ENCODE measurements at regions not wholly inside any gene's neighbourhood (a gene's known extent, or its start where the extent isn't known, plus 50 kb on each side); places are given as distances from the start of the nearest gene placed in this dataset.

DNA sequence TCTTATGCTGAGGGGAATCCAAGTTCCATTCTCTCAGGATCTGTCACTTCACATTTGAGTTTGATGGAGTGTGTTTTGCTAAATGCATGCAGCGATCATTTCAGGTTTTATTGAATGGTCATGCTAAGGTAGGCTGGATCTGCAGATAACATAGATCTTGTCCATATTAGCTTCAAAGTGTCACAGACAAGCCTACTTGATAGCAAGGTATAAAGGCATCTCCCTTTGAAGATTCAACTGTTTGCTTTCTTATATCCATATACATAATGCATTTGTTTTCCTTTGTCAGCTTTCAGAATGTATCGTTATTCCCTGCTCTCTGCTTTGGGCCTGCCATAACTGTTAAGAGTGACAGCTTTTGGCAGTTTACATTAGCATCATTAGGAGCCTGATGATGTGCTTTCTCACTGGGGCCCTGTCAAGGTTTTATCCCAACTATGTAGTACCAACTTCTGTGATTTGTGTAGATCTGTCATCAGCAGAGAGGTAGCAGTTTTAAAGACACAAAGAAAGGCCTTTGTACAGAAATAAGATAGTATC lies 604.3 kb upstream of the CDH7 start:
- TF ChIP-seq CTCF (IDR thresholded peaks at IDR 0.05; ENCODE audit: insufficient read depth, low read length, poor library complexity, severe bottlenecking), result no peak
- TF ChIP-seq EZH2phosphoT487 (conservative IDR thresholded peaks at IDR 0.05; ENCODE audit: low read length), result no peak
- H4K20me1 ChIP-seq (ENCODE audit: low read depth, low read length), result no peaks in the 10 kb centered on the region

GRCh38 chr18:65145312-65145711 lies 605.5 kb upstream of the CDH7 start:
- Histone ChIP-seq H3K79me2 (ENCODE audit: insufficient read depth, low read length) (no peaks in the 10 kb centered on the region), H3K9ac (ENCODE audit: low read length) (no peak overlapping the region), H3F3A (ENCODE audit: insufficient read depth) (no peaks in the 10 kb centered on the region), H3K4me2 (ENCODE audit: low read depth, low read length, poor library complexity, severe bottlenecking) (no peak overlapping the region), H2AFZ (ENCODE audit: low read depth, low read length, severe bottlenecking) (no peak overlapping the region), H3K36me3 (ENCODE audit: low read length) (no peaks in the 10 kb centered on the region), H3K27ac (ENCODE audit: low read depth, low read length) (no peak overlapping the region), H3K9me3 (ENCODE audit: insufficient read depth, low read length) (0 out of 2 replicates have a peak, but pooled peaks cover 3% of the 10 kb centered on the region), H4K20me1 (ENCODE audit: low read depth, low read length) (no peaks in the 10 kb centered on the region), H3K9me2 (replicated peaks; ENCODE audit: insufficient read depth, low read length) (no peaks in the 10 kb centered on the region), H3K27me3 (ENCODE audit: low read length) (no peaks in the 10 kb centered on the region), H3K4me3 (ENCODE audit: insufficient read depth, low read length, poor library complexity, severe bottlenecking) (no peak overlapping the region)
- TF ChIP-seq CTCF (IDR thresholded peaks at IDR 0.05; ENCODE audit: insufficient read depth, low read length, poor library complexity, severe bottlenecking) (no peak), EZH2phosphoT487 (conservative IDR thresholded peaks at IDR 0.05; ENCODE audit: low read length) (no peak)

More for the DNA sequence above, 604.3 kb upstream of the CDH7 start:
- H3K27me3 ChIP-seq (ENCODE audit: low read length), result no peaks in the 10 kb centered on the region
- no peaks in the 10 kb centered on the region for H3K9me2 ChIP-seq (replicated peaks; ENCODE audit: insufficient read depth, low read length)
- H3F3A ChIP-seq (ENCODE audit: insufficient read depth), result no peaks in the 10 kb centered on the region
- H3K9me3 ChIP-seq (ENCODE audit: insufficient read depth, low read length), result 0 out of 2 replicates have a peak, but pooled peaks cover 3% of the 10 kb centered on the region
- H3K27ac ChIP-seq (ENCODE audit: low read depth, low read length), result no peak overlapping the region
- no peak overlapping the region for H2AFZ ChIP-seq (ENCODE audit: low read depth, low read length, severe bottlenecking)
- no peak overlapping the region for H3K9ac ChIP-seq (ENCODE audit: low read length)
- no peaks in the 10 kb centered on the region for H3K79me2 ChIP-seq (ENCODE audit: insufficient read depth, low read length)
- H3K4me3 ChIP-seq (ENCODE audit: insufficient read depth, low read length, poor library complexity, severe bottlenecking), result no peak overlapping the region
- H3K4me2 ChIP-seq (ENCODE audit: low read depth, low read length, poor library complexity, severe bottlenecking), result no peak overlapping the region
- no peaks in the 10 kb centered on the region for H3K36me3 ChIP-seq (ENCODE audit: low read length)

DNA sequence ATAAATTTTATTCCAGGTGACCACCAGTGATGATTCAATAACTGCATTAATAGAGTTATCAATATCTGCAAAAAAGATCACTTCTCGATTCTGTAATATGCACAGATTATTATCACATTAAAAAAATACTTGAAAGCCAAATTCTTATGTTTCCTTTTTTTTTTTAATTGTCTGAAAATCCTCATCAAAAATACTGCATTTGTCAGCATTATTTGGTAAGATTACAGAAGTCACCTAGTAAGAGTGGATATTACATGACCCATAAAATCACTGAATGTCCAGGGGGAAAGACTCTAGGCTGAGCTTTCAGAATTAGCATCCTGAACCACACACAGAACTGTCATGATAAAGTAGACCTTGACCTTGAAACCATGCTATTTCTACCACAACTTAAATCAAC lies 617.2 kb upstream of the CDH7 start:
- Histone ChIP-seq H3K36me3 (ENCODE audit: low read length) (no peaks in the 10 kb centered on the region), H3K9me3 (ENCODE audit: insufficient read depth, low read length) (no peaks in the 10 kb centered on the region), H3F3A (ENCODE audit: insufficient read depth) (no peaks in the 10 kb centered on the region), H3K9ac (ENCODE audit: low read length) (no peak overlapping the region), H3K79me2 (ENCODE audit: insufficient read depth, low read length) (no peaks in the 10 kb centered on the region), H3K4me3 (ENCODE audit: insufficient read depth, low read length, poor library complexity, severe bottlenecking) (no peak overlapping the region), H2AFZ (ENCODE audit: low read depth, low read length, severe bottlenecking) (no peak overlapping the region), H3K27me3 (ENCODE audit: low read length) (no peaks in the 10 kb centered on the region), H3K4me2 (ENCODE audit: low read depth, low read length, poor library complexity, severe bottlenecking) (no peak overlapping the region), H3K9me2 (replicated peaks; ENCODE audit: insufficient read depth, low read length) (no peaks in the 10 kb centered on the region), H3K27ac (ENCODE audit: low read depth, low read length) (no peak overlapping the region), H4K20me1 (ENCODE audit: low read depth, low read length) (no peaks in the 10 kb centered on the region)
- TF ChIP-seq CTCF (IDR thresholded peaks at IDR 0.05; ENCODE audit: insufficient read depth, low read length, poor library complexity, severe bottlenecking) (no peak), EZH2phosphoT487 (conservative IDR thresholded peaks at IDR 0.05; ENCODE audit: low read length) (no peak)

All from SU-DHL-6 (cell line).